Right hindlimb (tissue), 1 donor: ENCODE measurements at regions not wholly inside any gene's neighbourhood (a gene's known extent, or its start where the extent isn't known, plus 50 kb on each side); places are given as distances from the start of the nearest gene placed in this dataset.

ENCODE experiments used
- DNase-seq: peaks from one replicate; pipeline ENCODE4 v3.0.0-alpha.2; 2018

GRCh38 chr12:58140395-58140794, 199.0 kb downstream of the ATP23 start:
- no peak for DNase-seq

DNA sequence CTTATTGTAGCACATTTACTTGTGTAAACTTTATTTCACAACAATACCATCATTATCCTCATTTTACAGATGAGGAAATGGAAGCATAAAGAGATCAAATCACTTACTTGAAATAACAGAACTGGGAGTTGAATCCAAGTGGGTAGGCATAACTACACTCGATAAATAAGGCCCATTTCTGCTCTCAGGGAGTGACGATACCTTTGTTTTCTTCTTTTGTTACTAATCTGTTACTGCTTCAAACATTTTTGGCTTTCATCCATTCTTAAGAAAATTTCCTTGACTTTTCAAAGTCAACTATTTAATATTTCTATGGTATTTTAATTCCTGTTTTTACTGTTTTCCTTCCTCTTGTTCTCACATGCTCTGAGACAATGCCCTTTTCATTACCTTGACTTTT, 201.6 kb downstream of the ATP23 start:
- no peak for DNase-seq

DNA sequence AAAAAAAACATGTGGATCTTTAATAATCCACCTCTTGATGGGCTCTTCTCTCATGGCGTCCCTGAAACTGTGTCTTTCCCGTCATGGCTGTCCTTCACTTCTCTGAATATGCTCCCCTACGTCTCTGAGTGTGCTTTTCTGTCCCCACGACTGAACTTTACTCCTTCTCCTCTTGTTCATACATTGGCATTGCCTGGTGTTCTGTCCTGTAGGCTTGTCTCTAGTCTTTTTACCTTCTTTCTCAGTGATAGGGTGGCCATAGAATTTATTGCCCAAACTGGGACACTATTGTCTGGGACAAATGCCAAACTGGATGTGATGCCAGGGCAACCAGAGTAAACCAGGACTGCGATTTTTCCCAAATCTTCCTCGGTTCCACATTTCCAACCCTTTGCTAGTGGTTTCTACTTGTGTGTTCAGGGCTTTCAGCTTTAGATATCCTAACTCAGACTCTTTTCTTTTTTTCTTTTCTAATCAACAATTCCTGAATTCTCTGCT, 202.2 kb downstream of the ATP23 start:
- DNase-seq, result no peak

DNA sequence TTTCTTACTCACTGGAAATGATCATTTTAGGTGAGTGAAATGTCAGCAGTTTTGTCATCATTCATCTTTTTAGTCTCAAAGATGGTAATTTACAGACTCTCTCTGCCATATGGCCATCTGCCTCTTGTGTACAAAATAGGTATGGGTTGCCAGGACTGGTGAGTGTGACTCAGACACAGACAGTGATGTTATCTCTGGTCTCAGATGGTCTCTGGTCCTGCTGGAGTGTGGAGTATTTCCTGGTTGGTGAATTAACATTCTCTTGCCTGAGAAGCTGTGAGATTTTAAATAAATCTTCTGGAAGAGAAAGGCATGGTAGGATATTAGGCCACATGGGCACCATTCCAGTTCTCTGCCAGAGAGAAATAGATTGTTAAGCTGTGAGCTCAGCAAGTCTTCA, 207.0 kb downstream of the ATP23 start:
- no peak for DNase-seq

DNA sequence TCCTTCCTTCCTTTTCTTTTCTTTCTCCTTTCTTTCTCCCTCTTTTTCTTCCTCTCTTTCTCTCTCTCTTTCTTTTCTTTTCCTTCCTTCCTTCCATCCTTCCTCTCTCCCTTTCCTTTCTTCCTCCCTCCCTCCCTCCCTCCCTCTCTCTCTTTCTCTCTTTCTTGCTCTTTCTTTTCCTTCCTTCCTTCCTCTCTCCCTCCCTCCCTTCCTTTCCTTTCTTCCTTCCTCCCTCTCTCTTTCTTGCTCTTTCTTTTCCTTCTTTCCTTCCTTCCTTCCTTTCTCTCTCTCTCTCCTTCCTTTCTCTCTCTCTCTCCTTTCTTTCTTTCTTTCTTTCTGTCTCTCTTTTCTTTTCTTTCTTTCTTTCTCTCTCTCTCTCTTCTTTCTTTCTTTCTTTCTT, 207.6 kb downstream of the ATP23 start:
- no peak for DNase-seq

GRCh38 chr12:58154359-58154758, 213.0 kb downstream of the ATP23 start:
- no peak for DNase-seq

- DNase-seq, result no peak
Observed at GRCh38 chr12:58156697-58157096, 215.3 kb downstream of the ATP23 start.

DNA sequence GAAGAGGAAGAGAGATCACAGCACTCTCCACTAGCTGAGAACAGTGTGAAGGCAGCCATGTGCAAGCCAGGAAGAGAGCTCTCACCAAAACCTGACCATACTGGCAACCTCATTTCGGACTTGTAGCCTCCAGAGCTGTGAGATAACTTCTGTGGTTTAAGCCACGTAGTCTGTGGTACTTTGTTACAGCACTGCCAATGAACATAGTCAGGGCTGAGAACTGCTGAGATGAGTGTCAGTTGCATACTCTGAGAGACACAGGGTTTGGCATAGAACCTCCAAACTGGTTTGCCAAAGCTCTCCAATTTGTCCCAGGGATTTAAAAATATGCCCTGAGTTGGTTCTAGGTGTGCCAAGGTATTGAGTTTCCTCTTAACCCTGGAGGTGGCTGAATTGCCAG, 218.6 kb downstream of the ATP23 start:
- no peak for DNase-seq

GRCh38 chr12:58161773-58162172, 220.4 kb downstream of the ATP23 start:
- no peak for DNase-seq

- DNase-seq, result peak; percentile 26
Observed at GRCh38 chr12:58163021-58163420, 221.7 kb downstream of the ATP23 start.

DNA sequence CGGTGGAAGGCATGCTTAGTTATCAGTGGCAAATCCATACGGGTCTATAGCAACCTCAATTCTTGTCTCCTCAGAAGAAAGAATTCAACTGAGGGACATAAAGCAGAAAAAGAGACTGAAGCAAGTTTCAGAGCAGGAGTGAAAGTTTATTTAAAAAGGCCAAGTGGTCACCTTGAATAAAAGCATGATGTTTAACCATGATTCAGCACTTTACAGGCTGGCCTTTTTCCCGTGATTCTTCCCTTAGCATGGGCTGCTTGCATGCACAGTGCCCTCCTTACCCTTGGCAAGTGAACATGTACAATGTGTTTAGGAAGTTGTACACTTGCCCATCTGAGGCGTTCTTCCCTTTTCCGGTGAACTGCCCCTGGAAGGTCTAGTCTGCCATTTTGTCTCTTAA, 225.3 kb downstream of the ATP23 start:
- DNase-seq, result no peak

DNA sequence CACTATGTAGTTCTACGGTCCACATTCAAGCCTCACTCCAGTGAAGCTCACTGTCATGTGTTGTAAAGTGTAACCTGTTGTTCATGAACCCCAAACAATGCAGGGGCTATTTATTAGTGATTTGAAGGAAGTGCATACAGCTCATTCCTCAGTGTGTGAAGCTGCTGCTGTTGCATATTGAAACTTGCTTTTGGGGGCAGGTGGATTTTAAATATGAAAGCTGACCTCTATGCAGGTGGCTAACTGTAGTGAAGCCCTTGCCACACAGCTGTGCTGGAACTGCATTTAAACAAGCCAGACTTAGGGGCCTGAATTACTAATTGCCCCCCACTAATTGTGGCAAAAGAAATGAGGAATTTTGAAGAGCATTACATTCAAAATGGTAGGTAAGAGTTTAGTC, 226.3 kb downstream of the ATP23 start:
- DNase-seq, result no peak

- no peak for DNase-seq
Observed at GRCh38 chr12:58169826-58170225, 228.5 kb downstream of the ATP23 start.

DNA sequence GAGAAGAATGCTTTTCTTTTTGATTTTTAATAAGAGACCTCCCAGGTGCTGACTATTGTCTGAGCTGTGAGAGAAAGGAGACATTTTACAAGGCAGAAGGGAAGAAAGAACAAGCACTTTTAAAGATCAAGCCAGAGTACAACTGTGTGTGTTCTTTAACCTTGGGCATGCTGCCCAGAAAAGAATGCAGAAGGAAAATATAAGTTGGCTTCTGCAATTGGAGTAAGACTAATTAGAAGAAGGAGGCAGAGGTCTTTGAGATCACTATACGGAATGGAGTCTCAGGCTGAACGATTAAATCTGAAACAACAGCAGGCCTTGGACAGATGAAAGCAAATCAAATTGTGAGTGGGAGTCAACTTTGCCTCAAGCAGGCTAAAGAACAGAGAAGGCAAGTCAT, 230.5 kb downstream of the ATP23 start:
- peak; percentile 43 for DNase-seq

GRCh38 chr12:58172433-58173073, 231.2 kb downstream of the ATP23 start:
- DNase-seq, result no peak

DNA sequence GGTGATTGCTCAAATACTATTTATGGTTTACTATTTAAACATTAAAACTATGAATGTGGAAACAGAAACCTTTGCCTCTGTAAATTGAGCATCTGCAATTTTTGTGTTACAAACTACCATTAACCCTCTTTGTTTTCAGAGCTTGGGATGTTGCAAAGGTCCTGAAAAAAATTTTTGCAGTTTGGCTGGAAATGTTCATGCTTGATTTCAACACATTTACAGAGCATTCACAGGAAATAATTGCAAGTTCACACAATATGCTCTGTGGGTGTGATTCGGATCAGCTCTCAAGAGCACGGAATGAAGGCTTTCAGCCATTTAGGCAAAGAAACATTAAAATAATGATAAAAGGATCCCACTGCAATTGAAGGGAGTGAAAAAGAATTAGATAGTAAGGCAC, 232.9 kb downstream of the ATP23 start:
- no peak for DNase-seq

DNA sequence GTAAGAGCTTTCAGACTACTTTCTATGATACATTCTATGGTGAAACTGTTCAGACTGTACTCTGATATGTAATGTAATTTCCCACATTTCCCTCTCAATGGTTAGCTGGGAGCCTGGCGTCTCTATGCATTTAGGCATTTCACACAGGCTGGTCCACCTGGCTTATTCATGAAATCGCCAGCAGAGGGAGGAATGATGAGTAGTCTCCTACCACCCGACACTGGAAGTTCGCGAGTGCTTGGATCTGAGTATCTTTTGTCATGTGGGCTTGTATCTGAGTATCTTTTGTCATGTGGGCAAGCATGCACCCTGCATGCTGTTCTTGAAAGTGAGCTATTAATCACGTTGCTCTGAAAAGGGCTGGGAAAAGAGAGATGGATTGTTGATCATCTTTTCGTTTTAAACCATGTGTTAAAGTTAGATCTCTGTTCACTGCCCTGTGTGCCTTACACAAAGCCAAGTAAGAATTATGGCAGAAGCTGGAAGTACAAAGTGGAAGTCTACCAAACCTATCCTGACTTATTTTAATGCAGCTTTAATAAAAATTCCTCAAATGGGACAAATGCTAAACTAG, 235.0 kb downstream of the ATP23 start:
- DNase-seq, result peak; percentile 32

- no peak for DNase-seq
Observed at GRCh38 chr12:58177366-58177765, 236.0 kb downstream of the ATP23 start.

- no peak for DNase-seq
Observed at GRCh38 chr12:58184212-58184611, 242.8 kb downstream of the ATP23 start.

DNA sequence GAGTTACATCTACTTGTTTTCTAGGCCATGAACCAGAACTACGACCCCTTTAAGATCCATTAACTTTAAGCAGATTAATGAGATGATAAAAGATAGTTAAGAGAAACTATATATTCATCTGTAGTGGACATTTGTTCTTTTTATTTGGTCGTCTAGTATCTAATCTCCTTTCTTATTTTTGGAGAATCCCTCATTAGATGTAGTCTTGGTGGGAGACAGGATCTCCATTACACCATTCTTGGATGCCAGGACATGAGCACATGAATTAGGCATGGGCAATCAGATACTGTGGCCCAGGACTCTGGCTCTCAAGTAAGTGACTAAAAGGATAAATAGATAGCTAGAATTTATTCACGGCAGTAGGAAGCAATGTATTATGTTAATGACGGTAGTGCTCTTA, 245.0 kb downstream of the ATP23 start:
- no peak for DNase-seq

- no peak for DNase-seq
Observed at GRCh38 chr12:58186914-58187313, 245.5 kb downstream of the ATP23 start.

DNA sequence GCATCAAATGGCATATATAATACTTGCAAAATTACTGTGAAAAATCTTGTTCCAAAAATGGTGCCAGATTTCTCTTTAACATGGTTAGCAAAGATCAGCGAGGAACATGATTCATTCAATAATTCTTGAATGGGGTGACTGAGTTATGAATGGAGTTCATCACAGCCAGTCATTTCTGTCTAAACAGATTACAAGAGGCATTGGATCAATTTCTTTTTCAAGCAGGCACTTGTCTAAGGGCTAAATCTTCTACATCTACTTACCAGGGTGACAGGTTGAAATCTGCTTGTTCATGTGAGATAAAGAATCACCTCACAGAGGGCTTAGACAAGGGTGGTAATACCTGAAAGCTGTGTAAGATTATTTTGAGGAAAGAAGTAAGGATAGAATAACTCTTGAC, 247.7 kb downstream of the ATP23 start:
- DNase-seq, result no peak

DNA sequence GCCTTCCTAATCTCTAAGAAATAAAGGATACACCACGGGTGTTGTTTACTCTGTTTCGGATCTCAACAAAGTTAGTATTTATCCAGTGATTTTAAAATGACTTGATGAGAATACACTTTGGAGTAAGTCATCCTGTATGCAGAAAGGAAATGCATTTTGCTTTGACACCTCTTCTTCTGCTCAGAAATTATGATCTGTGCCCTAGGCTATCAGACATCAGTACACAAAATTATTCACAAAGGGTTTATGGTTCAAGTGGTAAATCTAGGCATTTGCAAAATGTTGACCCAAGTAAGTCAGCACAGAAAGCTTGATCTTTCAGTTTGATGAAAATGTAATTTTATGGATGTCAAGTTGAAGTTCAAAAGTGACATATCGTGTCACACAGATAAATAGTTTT, 248.5 kb downstream of the ATP23 start:
- no peak for DNase-seq

- no peak for DNase-seq
Observed at GRCh38 chr12:58190618-58191017, 249.3 kb downstream of the ATP23 start.

DNA sequence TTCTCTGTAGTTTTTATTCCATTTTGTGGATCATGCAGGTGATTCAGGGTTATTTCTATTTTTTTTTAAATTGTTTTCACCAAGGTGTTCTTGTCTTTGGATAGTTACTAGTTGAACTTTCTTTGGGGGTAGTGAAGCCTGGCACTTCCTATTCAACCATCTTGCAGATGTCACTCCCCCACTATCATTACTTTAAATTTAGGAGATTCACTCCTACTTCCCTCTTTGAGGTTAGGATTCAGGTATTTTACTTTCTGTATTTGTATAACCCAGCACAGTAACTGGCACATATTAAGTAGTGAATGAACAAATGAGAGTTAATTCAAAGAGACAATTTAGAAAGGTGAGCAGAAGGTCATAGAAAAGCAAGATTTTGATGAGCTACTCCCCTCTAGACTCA, 255.6 kb downstream of the ATP23 start:
- no peak for DNase-seq
